ENCODE measurements at regions not wholly inside any gene's neighbourhood (a gene's known extent, or its start where the extent isn't known, plus 50 kb on each side); places are given as distances from the start of the nearest gene placed in this dataset.

- no peaks in the 10 kb centered on the region for H3K27me3 ChIP-seq
- no peak for DNase-seq (ENCODE audit: low spot score in 2 of 2)
- peaks cover 0 to 4% of the 10 kb centered on the region in 2 donors for H3K9me3 ChIP-seq
- intact Hi-C loops (cut with DNase I; ENCODE audit: low total_unique reads): no loop called here
- no peak for TF ChIP-seq POLR2A (IDR thresholded peaks at IDR 0.05)
- no peak for TF ChIP-seq POLR2AphosphoS5 (IDR thresholded peaks at IDR 0.05)
- no peak for TF ChIP-seq CTCF (IDR thresholded peaks at IDR 0.05)
- H3K36me3 ChIP-seq: no peaks in the 10 kb centered on the region
- H3K4me1 ChIP-seq: no peaks in the 10 kb centered on the region
- no peak overlapping the region for H3K27ac ChIP-seq
- no peak overlapping the region for H3K4me3 ChIP-seq
These were observed 308.4 kb downstream of the MSX2 start for GRCh38 chr5:175032741-175033151.

- intact Hi-C loops (cut with DNase I; ENCODE audit: low total_unique reads): no loop called here
- Histone ChIP-seq H3K27me3 (no peaks in the 10 kb centered on the region), H3K4me1 (no peaks in the 10 kb centered on the region), H3K9me3 (peaks cover 0 to 4% of the 10 kb centered on the region in 2 donors), H3K27ac (no peak overlapping the region), H3K36me3 (no peaks in the 10 kb centered on the region), H3K4me3 (no peak overlapping the region)
- TF ChIP-seq POLR2AphosphoS5 (IDR thresholded peaks at IDR 0.05) (no peak), POLR2A (IDR thresholded peaks at IDR 0.05) (no peak), CTCF (IDR thresholded peaks at IDR 0.05) (no peak)
- DNase-seq (ENCODE audit: low spot score in 2 of 2): no peak
These were observed 307.6 kb downstream of the MSX2 start for GRCh38 chr5:175032013-175032412.

GRCh38 chr5:175027390-175027789, 303.0 kb downstream of the MSX2 start:
- no peaks in the 10 kb centered on the region for H3K36me3 ChIP-seq
- H3K9me3 ChIP-seq: peaks cover 0 to 7% of the 10 kb centered on the region in 2 donors
- H3K4me1 ChIP-seq: no peaks in the 10 kb centered on the region
- no peak for DNase-seq (ENCODE audit: low spot score in 2 of 2)
- intact Hi-C loops (cut with DNase I; ENCODE audit: low total_unique reads): no loop called here
- TF ChIP-seq CTCF (IDR thresholded peaks at IDR 0.05): no peak
- no peak for TF ChIP-seq POLR2AphosphoS5 (IDR thresholded peaks at IDR 0.05)
- TF ChIP-seq POLR2A (IDR thresholded peaks at IDR 0.05): no peak
- no peak overlapping the region for H3K27ac ChIP-seq
- no peak overlapping the region for H3K4me3 ChIP-seq
- H3K27me3 ChIP-seq: no peaks in the 10 kb centered on the region

GRCh38 chr5:175025077-175025476, 300.7 kb downstream of the MSX2 start:
- Histone ChIP-seq H3K27ac (no peak overlapping the region), H3K27me3 (no peaks in the 10 kb centered on the region), H3K9me3 (peaks cover 0 to 7% of the 10 kb centered on the region in 2 donors), H3K4me3 (no peak overlapping the region), H3K4me1 (no peaks in the 10 kb centered on the region), H3K36me3 (no peaks in the 10 kb centered on the region)
- TF ChIP-seq POLR2AphosphoS5 (IDR thresholded peaks at IDR 0.05) (no peak), POLR2A (IDR thresholded peaks at IDR 0.05) (no peak), CTCF (IDR thresholded peaks at IDR 0.05) (no peak)
- intact Hi-C loops (cut with DNase I; ENCODE audit: low total_unique reads): no loop called here
- no peak for DNase-seq (ENCODE audit: low spot score in 2 of 2)

- Histone ChIP-seq H3K36me3 (no peaks in the 10 kb centered on the region), H3K9me3 (peaks cover 0 to 7% of the 10 kb centered on the region in 2 donors), H3K4me1 (no peaks in the 10 kb centered on the region), H3K27ac (no peak overlapping the region), H3K27me3 (no peaks in the 10 kb centered on the region), H3K4me3 (no peak overlapping the region)
- intact Hi-C loops (cut with DNase I; ENCODE audit: low total_unique reads): no loop called here
- DNase-seq (ENCODE audit: low spot score in 2 of 2): no peak
- TF ChIP-seq POLR2AphosphoS5 (IDR thresholded peaks at IDR 0.05): no peak
- no peak for TF ChIP-seq CTCF (IDR thresholded peaks at IDR 0.05)
- TF ChIP-seq POLR2A (IDR thresholded peaks at IDR 0.05): no peak
These were observed 297.7 kb downstream of the MSX2 start for GRCh38 chr5:175021841-175022625.

Measured in breast epithelium (tissue), 4 donors.